ENCODE measurements at regions not wholly inside any gene's neighbourhood (a gene's known extent, or its start where the extent isn't known, plus 50 kb on each side); places are given as distances from the start of the nearest gene placed in this dataset.

- Histone ChIP-seq H3K4me1 (ENCODE audit: low read depth) (peaks cover 20% of the 10 kb centered on the region), H3K27me3 (no peaks in the 10 kb centered on the region), H3K27ac (no peak overlapping the region), H3K36me3 (no peaks in the 10 kb centered on the region), H3K9me3 (ENCODE audit: low read depth) (no peaks in the 10 kb centered on the region), H3K4me3 (no peak overlapping the region)
- TF ChIP-seq, protein P1, sequence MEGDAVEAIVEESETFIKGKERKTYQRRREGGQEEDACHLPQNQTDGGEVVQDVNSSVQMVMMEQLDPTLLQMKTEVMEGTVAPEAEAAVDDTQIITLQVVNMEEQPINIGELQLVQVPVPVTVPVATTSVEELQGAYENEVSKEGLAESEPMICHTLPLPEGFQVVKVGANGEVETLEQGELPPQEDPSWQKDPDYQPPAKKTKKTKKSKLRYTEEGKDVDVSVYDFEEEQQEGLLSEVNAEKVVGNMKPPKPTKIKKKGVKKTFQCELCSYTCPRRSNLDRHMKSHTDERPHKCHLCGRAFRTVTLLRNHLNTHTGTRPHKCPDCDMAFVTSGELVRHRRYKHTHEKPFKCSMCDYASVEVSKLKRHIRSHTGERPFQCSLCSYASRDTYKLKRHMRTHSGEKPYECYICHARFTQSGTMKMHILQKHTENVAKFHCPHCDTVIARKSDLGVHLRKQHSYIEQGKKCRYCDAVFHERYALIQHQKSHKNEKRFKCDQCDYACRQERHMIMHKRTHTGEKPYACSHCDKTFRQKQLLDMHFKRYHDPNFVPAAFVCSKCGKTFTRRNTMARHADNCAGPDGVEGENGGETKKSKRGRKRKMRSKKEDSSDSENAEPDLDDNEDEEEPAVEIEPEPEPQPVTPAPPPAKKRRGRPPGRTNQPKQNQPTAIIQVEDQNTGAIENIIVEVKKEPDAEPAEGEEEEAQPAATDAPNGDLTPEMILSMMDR (IDR thresholded peaks at IDR 0.05; ENCODE audit: low read depth, low read length) = no peak
- DNase-seq (ENCODE audit: low read depth in 1 of 2, low spot score in 1 of 2) = peak in 1 of 2 donors; percentile 2
Measured at GRCh38 chr20:52804497-52805295, 167.5 kb upstream of the TSHZ2 start.

GRCh38 chr20:52801628-52802006, 170.5 kb upstream of the TSHZ2 start:
- no peaks in the 10 kb centered on the region for H3K9me3 ChIP-seq (ENCODE audit: low read depth)
- peaks cover 20% of the 10 kb centered on the region for H3K4me1 ChIP-seq (ENCODE audit: low read depth)
- no peaks in the 10 kb centered on the region for H3K27me3 ChIP-seq
- no peak overlapping the region for H3K4me3 ChIP-seq
- H3K27ac ChIP-seq = no peak overlapping the region
- TF ChIP-seq, protein P1 (IDR thresholded peaks at IDR 0.05; ENCODE audit: low read depth, low read length) = no peak
- no peaks in the 10 kb centered on the region for H3K36me3 ChIP-seq
- no peak for DNase-seq (ENCODE audit: low read depth in 1 of 2, low spot score in 1 of 2)

GRCh38 chr20:52800734-52801627, 171.2 kb upstream of the TSHZ2 start:
- Histone ChIP-seq H3K36me3 (no peaks in the 10 kb centered on the region), H3K4me3 (no peak overlapping the region), H3K27ac (no peak overlapping the region), H3K4me1 (ENCODE audit: low read depth) (peaks cover 19% of the 10 kb centered on the region), H3K27me3 (no peaks in the 10 kb centered on the region), H3K9me3 (ENCODE audit: low read depth) (no peaks in the 10 kb centered on the region)
- DNase-seq (ENCODE audit: low read depth in 1 of 2, low spot score in 1 of 2) = no peak
- TF ChIP-seq, protein P1 (IDR thresholded peaks at IDR 0.05; ENCODE audit: low read depth, low read length) = no peak

GRCh38 chr20:52799130-52799529, 173.0 kb upstream of the TSHZ2 start:
- H3K4me3 ChIP-seq = no peak overlapping the region
- H3K27me3 ChIP-seq = no peaks in the 10 kb centered on the region
- no peaks in the 10 kb centered on the region for H3K36me3 ChIP-seq
- no peaks in the 10 kb centered on the region for H3K9me3 ChIP-seq (ENCODE audit: low read depth)
- H3K27ac ChIP-seq = no peak overlapping the region
- DNase-seq (ENCODE audit: low read depth in 1 of 2, low spot score in 1 of 2) = no peak
- peaks cover under 1% of the 10 kb centered on the region for H3K4me1 ChIP-seq (ENCODE audit: low read depth)
- TF ChIP-seq, protein P1 (IDR thresholded peaks at IDR 0.05; ENCODE audit: low read depth, low read length) = no peak

DNA sequence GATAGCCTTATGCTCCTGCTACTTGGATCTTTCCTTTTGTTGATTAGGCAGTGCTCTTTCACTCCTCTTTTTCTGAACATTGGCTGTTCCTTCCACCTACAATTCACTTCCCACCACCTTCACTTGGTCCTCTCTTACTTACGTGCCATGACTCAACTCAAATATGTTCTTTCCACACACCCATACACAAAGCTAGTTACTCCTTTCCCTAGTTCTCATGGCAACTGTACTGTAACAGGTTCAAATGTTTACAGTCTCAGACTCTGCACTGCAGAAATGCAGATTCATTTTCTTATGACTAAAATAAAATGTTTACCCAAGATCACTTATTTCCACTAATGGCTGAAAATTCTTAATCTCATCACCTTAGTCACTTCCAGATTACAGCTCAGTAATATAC, 174.0 kb upstream of the TSHZ2 start:
- TF ChIP-seq, protein P1 (IDR thresholded peaks at IDR 0.05; ENCODE audit: low read depth, low read length) = no peak
- Histone ChIP-seq H3K4me1 (ENCODE audit: low read depth) (no peaks in the 10 kb centered on the region), H3K4me3 (no peak overlapping the region), H3K27me3 (no peaks in the 10 kb centered on the region), H3K9me3 (ENCODE audit: low read depth) (no peaks in the 10 kb centered on the region), H3K36me3 (no peaks in the 10 kb centered on the region), H3K27ac (no peak overlapping the region)
- no peak for DNase-seq (ENCODE audit: low read depth in 1 of 2, low spot score in 1 of 2)

All from cardiac muscle cell (in vitro differentiated cells and primary cell).